HG03097 (cell line): ENCODE measurements at regions not wholly inside any gene's neighbourhood (a gene's known extent, or its start where the extent isn't known, plus 50 kb on each side); places are given as distances from the start of the nearest gene placed in this dataset.

Experiments
- ATAC-seq: cut with Tn5 transposase; IDR thresholded peaks from one replicate; pipeline ENCODE4 v1.9.1; 2021; ENCODE audit not compliant: unreplicated experiment, low FRiP score

DNA sequence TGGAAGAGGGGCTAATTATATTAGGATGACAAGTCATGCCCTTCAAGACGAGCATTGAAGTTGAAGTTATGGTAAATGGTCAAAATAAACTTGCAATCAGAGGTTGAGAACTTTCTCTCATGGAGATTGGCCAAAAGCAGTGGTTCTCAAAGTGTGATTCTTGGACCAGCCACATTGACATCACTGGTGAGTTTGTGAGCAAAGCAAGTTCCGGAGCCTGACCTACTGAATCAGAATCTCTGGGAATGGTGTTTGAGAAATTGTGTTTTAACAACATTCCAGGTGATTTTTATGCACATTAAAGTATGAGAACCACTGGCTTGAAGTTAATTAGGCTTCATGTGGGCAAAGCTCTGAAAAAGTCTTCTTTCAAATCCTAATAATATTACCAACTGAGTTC, 403.5 kb downstream of the ZSWIM6 start:
- ATAC-seq: no peak

- no peak for ATAC-seq
Observed at GRCh38 chr5:61735995-61736394, 403.9 kb downstream of the ZSWIM6 start.

DNA sequence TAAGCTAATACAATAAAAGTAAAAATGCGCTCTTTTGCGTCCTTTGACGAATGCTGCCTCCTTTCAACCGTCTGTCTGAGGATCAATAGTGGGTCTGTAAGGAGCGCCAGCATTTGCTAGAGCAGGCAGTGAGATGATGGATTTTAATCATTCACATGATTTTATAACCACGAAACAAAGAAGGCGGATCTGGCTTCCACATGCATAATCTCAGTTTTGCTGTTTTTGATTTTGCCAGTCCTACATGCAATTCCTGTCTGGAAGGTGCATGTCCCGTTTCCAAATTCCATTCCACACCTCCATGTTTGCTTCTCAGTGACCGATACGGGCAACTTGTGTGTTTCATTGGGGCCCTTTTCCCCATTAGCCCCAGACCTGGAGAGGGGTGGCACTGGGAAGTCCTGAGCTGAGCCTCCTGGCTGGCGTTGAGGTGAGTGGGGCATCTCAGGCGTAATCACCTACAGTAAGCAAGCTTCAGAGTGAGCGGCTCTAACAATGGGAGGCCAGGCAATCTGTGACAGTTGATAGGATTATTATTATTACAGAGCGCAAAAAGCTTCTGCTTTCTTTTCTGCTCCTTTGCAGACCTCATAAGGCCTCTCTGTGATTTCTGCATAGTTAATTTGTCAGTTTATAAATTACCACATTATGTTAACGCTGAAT, 405.4 kb downstream of the ZSWIM6 start:
- no peak for ATAC-seq

DNA sequence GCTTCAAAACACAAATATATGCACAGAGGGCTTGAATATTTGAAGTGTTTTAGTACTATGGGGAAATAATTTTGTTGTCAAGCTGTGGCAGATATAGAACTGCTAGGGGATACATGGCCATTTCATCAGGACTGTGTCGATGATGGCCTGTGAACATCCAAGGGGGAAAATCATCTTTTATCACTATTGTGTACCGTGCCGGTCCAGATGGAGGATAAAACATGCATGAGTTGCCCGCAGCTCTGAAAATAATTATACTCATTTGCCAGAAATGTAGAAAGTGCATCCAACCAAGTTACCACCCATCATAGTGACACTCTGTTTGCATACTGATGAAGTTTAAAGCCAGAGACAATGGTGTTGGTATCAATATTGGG, 405.9 kb downstream of the ZSWIM6 start:
- ATAC-seq: no peak

GRCh38 chr5:61738446-61738845, 406.4 kb downstream of the ZSWIM6 start:
- no peak for ATAC-seq

DNA sequence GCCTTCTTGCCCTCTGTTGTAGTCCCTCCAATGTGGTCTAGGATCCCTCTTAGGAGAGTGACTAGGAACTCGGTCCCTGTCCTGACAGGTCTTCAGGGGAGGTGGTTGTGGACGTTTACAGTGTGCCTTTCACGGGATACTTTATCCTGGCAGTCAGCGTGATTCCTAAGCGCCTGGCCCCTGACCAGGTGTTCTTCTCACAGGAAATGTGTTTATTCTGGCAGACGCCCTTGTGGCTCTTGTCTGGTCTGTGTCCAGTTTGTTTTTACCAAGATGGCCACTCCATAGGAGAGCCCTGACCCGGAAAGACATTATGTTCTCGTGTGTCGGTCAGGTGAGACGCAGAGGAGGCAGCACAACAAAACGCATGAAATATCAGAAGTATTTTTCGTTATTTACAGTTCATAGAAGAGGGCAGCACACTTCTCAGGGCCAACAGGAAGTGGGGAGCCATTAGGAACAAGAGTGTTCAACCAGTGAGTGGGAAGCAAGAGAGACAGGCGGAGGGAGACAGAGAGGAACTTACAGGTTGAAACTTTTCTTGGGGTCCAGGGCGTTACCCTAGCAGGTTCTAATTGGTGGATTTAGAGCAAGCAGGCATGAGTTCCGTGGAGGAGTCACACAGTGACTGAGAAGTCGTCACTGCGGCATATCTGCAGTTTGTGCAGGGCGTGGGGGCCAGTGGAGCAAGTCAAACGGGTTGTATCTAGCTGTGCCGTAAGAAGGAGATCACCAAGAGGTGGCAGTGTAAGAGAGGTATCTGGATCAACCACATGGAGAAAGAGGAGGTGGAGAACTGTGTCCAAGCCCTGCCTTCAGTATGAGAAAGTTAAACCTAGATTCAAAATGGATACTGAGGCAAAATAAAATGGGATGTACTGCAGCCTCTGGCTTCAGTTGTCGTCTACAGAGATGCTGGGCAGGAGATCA, 412.9 kb downstream of the ZSWIM6 start:
- ATAC-seq: no peak

- ATAC-seq: no peak
Observed at GRCh38 chr5:61746831-61747575, 414.9 kb downstream of the ZSWIM6 start.

GRCh38 chr5:61748121-61748520, 416.1 kb downstream of the ZSWIM6 start:
- no peak for ATAC-seq

DNA sequence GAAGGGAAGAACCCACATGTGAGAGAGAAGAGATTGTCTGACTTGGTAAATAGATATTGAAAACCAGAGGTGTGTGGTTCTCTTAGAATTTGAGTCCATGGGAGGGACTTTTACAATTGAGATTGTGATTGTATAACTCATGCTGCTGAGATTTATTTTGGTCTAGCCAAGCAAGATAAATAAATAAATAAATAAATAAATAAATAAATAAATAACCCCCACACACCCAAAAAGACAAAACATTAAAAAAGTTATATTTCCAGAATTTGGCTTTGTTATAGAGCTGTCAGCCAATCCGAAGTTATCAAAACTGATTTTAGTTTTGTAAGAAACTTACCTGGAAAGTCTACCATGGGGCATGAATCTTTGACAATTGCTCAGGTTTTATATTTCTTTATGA, 416.6 kb downstream of the ZSWIM6 start:
- ATAC-seq: no peak

GRCh38 chr5:61752588-61752987, 420.5 kb downstream of the ZSWIM6 start:
- no peak for ATAC-seq

- ATAC-seq: no peak
Observed at GRCh38 chr5:61754792-61755191, 422.7 kb downstream of the ZSWIM6 start.

DNA sequence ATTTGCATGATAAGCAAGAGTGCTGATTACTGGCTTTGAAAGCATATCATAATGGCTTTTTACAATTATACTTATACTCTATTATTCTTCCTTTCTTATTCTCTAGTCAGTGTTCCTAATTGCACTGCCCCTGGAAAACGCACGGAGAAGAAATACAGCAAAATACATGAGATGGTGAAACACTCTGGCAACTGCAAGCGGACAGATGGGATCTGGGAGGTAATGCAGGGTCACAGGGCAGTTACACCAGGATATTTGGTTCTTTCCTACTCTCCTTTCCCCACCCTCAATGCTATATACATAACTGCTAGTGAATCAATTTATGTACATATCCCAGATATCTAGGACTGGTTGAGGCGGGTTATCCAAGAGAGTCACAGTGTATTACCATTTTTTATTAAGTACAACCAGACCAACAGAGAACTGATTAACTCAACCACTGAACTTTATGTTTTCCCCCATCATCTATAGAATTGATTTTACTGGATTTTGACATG, 423.7 kb downstream of the ZSWIM6 start:
- no peak for ATAC-seq

DNA sequence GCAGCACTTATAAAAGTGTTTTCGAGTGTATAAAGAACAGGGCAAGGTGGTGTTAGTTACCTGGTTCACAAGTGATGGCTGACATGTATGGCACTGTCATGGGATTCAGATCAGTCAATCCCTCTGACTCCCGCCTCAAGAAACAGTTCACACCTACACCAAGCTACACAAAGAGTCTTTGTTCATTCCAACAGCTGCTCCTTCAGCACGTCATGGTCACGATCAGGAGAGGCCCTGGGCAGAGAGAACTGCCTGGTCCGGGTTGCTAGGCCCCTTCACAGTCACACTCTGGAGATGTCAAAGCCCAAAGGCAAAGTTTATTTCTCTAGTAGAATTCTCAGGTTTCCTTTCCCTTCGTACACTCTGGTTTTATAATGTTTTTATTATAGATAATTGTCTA, 426.7 kb downstream of the ZSWIM6 start:
- no peak for ATAC-seq

GRCh38 chr5:61765471-61765870, 433.4 kb downstream of the ZSWIM6 start:
- no peak for ATAC-seq

DNA sequence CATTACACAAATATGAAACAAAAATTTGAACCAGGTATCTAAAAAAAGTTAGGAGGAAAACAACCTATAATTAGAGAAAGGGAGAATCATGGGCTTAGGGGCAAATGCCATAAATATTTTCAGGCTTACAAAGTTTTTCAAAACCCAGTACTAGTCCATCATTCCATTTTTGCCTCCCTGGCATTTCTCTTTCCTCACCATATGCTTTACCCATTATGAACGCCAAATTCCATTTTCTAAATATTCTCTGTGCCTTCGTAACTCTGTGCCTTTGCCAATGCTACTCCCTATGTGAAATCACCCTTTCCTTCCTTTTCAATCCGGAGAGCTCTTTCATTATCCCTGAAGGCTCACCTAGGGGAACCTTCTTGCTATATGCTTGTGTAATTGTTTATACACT, 434.1 kb downstream of the ZSWIM6 start:
- no peak for ATAC-seq

DNA sequence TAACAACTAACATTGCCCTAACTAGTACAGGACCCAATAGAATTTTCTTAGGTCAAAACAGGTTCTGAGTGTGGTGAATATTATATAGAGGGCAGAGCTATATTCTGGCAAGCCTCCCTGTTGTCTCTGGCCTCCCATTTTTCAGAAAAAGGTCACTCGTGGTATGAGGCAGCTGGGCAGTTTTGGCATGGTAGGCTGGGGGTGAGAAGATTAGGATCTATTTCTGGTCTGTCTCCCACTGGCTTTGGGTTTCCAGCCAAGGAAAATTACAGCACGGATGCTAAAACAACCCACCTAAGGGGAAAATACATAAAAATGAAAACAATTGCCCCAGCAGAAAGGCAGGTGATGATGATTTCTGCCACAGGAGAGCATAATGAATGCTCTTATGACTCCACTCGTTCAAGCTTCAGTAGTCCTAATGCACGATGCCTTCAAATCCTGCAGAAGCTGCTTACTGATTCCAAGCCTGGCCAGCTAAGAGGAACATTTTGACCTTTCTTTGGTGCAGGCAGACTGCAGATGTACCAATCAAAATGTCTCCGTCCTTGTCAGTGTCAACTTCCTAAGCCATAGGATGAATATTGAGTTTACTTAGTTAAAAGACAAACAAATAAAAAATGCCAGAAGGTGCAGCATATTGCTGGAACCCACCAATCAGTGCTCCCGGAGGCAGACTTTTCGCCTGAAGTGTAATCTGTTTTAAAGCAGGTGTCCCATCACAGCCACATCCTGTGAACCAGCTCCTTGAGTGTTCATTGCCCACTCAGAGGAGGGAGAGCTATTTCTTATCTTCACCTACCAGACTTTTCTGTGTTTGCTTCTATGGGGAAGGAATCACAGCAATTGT, 435.4 kb downstream of the ZSWIM6 start:
- ATAC-seq: no peak

DNA sequence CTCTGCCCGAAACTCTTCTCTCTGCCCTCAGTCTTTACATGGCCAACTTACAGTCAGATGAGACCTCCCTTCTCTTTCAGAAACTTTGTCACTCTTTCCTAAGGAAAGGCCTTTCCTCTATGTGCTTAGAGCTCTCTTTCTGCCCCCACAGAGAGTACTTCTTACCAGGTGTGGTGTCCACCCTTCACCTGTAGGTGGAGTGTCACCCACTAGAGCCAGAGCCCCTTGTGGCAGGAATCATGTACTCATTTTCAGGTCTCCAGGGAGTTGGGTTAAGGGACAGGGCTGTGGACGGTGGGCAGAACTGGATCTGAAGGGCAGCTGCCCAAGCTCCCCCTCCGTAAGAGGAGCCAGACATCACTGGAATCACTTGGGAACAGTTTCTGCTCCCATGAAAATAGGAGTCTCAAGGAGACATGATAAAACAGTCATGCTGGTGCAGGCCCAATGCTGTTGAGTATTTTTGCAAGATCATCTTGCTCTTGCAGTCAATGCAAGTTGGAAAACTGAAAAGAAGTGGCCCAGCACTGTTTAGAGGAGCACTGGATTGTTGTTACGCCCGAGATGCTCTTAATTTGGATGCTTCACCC, 436.7 kb downstream of the ZSWIM6 start:
- ATAC-seq: peak; percentile 97

DNA sequence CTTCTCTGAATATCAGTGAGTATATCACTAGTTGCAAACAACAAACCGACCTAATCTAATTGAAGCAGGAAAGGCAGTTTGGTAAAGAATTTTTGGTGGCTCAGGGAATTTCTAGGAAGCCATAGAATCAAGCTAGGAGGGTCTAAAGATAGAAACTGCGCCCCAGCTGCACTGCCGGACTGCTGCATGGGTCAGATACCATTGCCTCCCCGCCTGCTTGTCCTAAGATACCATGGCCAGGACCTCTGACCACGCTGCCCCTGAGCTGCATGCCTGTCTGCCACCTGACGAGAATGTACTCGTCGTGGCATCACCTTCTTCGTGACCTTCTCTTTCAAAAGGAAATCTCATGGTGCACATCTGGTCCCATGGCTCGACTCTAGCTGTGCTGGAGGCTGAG, 439.0 kb downstream of the ZSWIM6 start:
- ATAC-seq: no peak

GRCh38 chr5:61771808-61772207, 439.8 kb downstream of the ZSWIM6 start:
- no peak for ATAC-seq

DNA sequence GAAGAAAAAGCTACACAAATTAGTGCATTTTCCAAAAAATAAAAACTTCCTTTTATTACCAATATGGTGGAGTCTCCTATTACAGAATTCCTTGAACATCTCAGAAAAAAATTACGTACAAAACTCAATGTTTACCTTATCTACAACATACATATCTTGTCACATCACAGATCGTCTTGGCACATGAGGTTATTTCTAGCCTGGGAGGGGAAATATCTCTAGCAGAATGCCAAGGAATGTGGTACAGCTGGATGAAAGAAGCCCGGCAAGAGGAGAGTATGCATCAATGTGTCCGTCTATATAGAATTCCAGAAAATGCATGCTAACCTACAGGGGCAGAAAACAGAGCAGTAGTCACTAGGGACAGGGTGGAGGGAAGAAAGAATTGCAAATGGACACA, 443.8 kb downstream of the ZSWIM6 start:
- ATAC-seq: no peak
